IPS-18c (cell line): ENCODE measurements at regions not wholly inside any gene's neighbourhood (a gene's known extent, or its start where the extent isn't known, plus 50 kb on each side); places are given as distances from the start of the nearest gene placed in this dataset.

ENCODE experiments used
- H3K4me3 ChIP-seq: 2 replicates; pipeline ENCODE4 v1.7.0; 2013; ENCODE audit warnings: low read depth, mild to moderate bottlenecking, low read length, moderate library complexity; ENCODE audit not compliant: insufficient read depth
- H3K9me3 ChIP-seq: one replicate; pipeline ENCODE4 v1.6.1; 2013; ENCODE audit warnings: mild to moderate bottlenecking, low read length, moderate library complexity; ENCODE audit not compliant: control insufficient read depth, insufficient read depth

GRCh38 chr2:146252119-146252518 lies 1592.7 kb upstream of the ACVR2A start:
- Histone ChIP-seq H3K4me3 (no peak overlapping the region), H3K9me3 (peaks cover 2% of the 10 kb centered on the region)

- Histone ChIP-seq H3K9me3 (peaks cover 2% of the 10 kb centered on the region), H3K4me3 (no peak overlapping the region)
These were observed 1593.5 kb upstream of the ACVR2A start for GRCh38 chr2:146251328-146251727.

GRCh38 chr2:146246736-146247523 lies 1597.9 kb upstream of the ACVR2A start:
- no peak overlapping the region for H3K4me3 ChIP-seq

DNA sequence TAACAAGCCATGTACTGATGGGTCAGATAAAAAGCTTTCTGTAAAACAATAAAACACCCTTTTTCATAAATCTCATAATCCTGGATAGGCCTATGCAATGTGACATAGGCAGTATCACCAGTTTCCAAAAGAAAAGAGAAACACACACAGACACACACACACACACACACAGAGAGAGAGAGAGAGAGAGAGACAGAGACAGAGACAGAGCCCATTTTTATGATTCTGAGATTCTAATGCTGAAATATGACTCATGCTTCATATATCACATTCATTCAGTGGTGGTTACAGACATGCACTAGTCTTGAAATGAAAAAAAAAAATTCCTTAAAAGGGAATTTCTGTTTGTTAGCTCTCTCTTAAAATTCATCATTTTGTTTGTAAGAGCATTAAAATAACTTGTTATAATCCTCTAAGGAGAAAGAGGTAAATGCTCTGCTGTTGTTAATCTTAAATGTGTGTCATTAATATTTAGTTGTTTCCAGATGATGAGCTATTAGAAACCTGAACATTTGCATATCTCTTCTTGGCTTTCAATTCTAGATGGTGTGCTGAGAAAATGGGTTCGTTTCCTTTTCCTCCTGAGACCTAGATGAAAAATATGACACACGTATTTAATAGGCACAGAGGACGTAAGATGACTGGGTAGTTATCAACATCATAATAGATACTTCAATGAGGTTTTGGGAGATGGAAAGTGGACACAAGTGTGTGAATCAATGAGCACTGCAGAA lies 1598.7 kb upstream of the ACVR2A start:
- peaks cover 2% of the 10 kb centered on the region for H3K9me3 ChIP-seq
- no peak overlapping the region for H3K4me3 ChIP-seq

More at GRCh38 chr2:146246736-146247523, 1597.9 kb upstream of the ACVR2A start:
- peaks cover 2% of the 10 kb centered on the region for H3K9me3 ChIP-seq

DNA sequence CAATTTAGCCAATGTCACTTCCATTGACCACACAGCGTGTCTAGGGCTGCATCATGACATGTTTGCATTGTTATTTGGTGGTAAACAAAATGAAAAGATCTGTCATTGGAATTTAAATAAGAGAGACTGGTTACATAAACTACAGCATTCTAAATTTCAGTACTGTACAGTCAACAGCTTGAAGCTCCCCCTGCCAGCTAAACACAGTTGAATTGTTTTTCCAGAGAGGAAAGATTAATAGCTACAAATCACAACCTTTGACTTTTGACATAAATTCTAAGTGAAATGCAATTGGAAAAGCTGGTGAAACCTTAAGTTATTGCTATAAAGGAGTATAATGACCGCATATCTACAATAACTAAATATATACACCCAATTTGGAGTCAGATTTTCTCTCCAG lies 1600.0 kb upstream of the ACVR2A start:
- no peak overlapping the region for H3K4me3 ChIP-seq
- peaks cover 2% of the 10 kb centered on the region for H3K9me3 ChIP-seq

- H3K9me3 ChIP-seq = peaks cover 2% of the 10 kb centered on the region
These were observed 1600.7 kb upstream of the ACVR2A start for GRCh38 chr2:146244131-146244530.

DNA sequence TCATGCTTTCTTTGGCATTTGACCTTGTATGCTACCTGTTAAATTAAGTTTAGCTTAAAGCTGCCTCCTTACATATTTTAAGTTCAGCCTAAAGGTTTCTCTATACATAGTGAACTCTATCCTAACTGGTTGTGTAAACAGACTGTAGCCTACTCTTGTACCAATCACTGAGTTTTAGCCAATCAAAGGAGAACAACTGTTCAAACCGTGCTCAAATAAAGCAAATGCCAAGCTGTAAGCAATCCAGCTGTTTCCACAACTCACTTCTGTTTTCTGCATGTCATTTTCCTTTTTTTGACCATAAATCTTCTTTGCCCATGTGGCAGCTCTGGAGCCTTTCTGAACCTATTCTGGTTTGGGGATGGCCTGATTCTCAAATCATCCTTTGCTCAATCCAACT lies 1603.8 kb upstream of the ACVR2A start:
- Histone ChIP-seq H3K4me3 (no peak overlapping the region), H3K9me3 (no peaks in the 10 kb centered on the region)

More at GRCh38 chr2:146244131-146244530, 1600.7 kb upstream of the ACVR2A start:
- H3K4me3 ChIP-seq = no peak overlapping the region

- Histone ChIP-seq H3K4me3 (no peak overlapping the region), H3K9me3 (no peaks in the 10 kb centered on the region)
These were observed 1604.4 kb upstream of the ACVR2A start for GRCh38 chr2:146240391-146240790.

DNA sequence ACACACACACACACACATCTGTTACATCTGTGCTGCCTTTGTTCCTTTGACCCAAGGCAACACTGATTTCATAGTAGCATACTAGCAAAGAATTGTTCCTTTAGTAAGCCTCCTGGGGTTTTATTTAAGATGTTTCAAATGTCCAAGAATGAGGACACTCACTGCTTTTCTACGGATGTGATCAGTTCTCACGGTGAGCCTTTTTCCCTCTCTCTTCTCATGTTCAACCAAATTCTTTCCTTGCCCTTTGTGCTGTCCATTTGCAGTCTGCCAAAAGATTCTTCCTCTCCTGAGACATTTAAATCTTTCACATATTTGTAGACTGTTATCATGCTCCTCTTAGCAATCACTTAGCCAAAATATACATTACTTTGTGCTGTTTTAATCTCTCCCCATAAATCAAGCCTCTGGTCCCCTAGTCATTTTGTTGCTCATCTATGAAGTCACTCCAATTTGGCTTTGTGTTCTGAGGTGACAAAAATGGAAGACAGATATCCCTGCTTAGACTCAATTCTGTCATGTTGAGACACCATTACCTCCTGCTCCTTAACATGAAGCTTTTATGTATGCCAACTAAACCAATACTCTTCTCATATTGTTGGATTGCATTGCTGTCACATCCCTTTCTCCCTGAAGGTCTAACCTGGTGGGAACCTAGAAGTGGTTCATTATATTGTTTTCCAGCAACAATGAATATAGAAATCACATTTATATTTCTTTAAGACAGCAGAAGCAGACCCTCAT lies 1605.3 kb upstream of the ACVR2A start:
- Histone ChIP-seq H3K4me3 (no peak overlapping the region), H3K9me3 (no peaks in the 10 kb centered on the region)

DNA sequence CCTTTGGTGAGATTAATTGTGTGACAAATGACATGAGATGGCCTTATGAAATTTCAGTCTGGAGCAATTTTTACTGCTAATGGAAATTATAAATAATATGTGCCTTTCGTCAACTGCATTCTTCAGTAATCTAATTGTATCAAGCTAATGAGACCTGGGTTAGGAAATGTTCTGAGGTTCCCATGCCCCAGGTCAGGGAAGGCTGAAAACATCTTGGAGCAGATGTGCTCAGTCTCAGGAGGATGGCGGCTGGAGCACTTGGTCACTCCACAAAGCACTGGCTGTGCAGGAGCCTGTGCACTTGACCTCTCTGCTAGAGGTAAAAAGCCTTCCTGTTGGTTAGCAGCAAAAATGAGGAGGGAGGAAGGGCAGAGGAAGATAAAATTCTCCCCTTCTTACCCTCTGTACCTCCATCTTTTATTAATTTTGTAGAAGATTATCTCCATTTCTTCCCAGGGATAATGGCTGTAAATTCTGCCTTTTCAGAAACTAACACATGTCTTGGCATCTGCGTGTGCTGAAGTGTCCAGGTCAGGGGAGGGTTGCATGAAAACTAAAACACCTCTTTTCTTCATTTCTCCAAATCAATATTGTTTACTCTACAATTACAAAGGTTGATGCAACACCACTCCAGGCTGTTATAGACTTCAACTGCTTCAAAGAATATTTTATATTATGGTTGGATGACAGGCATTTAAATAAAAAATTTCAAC lies 1606.4 kb upstream of the ACVR2A start:
- no peak overlapping the region for H3K4me3 ChIP-seq
- H3K9me3 ChIP-seq = no peaks in the 10 kb centered on the region

GRCh38 chr2:146235158-146235557 lies 1609.7 kb upstream of the ACVR2A start:
- H3K9me3 ChIP-seq = no peaks in the 10 kb centered on the region
- no peak overlapping the region for H3K4me3 ChIP-seq

GRCh38 chr2:146229508-146230155 lies 1615.2 kb upstream of the ACVR2A start:
- H3K9me3 ChIP-seq = no peaks in the 10 kb centered on the region
- H3K4me3 ChIP-seq = no peak overlapping the region

DNA sequence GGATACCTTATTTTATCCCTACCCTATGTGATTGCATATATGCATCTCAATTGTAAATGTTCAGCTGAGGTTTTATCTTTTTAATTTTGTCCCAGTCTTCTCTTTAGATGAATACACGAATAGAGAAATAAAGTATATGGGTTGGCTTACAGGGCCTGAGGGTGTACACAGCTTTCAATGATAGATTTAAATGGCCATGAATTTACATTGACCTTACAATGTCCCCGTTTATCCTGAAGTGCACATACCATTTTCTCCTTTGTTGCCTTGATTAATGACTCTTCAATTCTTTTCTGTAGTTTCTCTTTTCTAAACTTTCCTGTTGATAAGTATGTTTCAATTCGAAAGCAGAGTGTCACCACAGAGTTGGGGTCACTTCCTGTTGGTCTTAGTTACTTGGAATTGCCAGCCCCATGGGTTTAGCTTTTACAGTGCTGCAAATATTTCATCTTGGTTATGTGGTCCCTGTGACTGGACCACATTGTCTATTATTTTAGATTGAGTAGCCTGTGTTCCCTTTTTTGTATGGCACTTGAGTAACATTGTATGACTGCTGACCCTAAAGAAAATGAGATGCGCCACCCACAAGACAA lies 1616.3 kb upstream of the ACVR2A start:
- Histone ChIP-seq H3K9me3 (no peaks in the 10 kb centered on the region), H3K4me3 (no peak overlapping the region)

- Histone ChIP-seq H3K4me3 (no peak overlapping the region), H3K9me3 (no peaks in the 10 kb centered on the region)
These were observed 1616.8 kb upstream of the ACVR2A start for GRCh38 chr2:146228020-146228393.

- Histone ChIP-seq H3K9me3 (no peaks in the 10 kb centered on the region), H3K4me3 (no peak overlapping the region)
These were observed 1617.4 kb upstream of the ACVR2A start for GRCh38 chr2:146227152-146228019.

- no peaks in the 10 kb centered on the region for H3K9me3 ChIP-seq
- H3K4me3 ChIP-seq = no peak overlapping the region
These were observed 1618.8 kb upstream of the ACVR2A start for GRCh38 chr2:146226077-146226476.
